ENCODE measurements at regions not wholly inside any gene's neighbourhood (a gene's known extent, or its start where the extent isn't known, plus 50 kb on each side); places are given as distances from the start of the nearest gene placed in this dataset.

- POLR2A ChIA-PET = no interaction called here
- TF ChIP-seq CTCF (IDR thresholded peaks at IDR 0.05) (no peak), SIN3A (IDR thresholded peaks at IDR 0.05; ENCODE audit: borderline replicate concordance, insufficient read depth, low read depth, low read length) (no peak), POLR2AphosphoS5 (IDR thresholded peaks at IDR 0.05; ENCODE audit: low read depth, low read length) (no peak)
- TF ChIP-seq, protein P1, sequence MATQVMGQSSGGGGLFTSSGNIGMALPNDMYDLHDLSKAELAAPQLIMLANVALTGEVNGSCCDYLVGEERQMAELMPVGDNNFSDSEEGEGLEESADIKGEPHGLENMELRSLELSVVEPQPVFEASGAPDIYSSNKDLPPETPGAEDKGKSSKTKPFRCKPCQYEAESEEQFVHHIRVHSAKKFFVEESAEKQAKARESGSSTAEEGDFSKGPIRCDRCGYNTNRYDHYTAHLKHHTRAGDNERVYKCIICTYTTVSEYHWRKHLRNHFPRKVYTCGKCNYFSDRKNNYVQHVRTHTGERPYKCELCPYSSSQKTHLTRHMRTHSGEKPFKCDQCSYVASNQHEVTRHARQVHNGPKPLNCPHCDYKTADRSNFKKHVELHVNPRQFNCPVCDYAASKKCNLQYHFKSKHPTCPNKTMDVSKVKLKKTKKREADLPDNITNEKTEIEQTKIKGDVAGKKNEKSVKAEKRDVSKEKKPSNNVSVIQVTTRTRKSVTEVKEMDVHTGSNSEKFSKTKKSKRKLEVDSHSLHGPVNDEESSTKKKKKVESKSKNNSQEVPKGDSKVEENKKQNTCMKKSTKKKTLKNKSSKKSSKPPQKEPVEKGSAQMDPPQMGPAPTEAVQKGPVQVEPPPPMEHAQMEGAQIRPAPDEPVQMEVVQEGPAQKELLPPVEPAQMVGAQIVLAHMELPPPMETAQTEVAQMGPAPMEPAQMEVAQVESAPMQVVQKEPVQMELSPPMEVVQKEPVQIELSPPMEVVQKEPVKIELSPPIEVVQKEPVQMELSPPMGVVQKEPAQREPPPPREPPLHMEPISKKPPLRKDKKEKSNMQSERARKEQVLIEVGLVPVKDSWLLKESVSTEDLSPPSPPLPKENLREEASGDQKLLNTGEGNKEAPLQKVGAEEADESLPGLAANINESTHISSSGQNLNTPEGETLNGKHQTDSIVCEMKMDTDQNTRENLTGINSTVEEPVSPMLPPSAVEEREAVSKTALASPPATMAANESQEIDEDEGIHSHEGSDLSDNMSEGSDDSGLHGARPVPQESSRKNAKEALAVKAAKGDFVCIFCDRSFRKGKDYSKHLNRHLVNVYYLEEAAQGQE (IDR thresholded peaks at IDR 0.05; ENCODE audit: insufficient read depth in 1 of 2, low read depth in 2 of 2, low read length in 1 of 2) = peak; percentile 42 to 67; a peak in 3 of 4 replicates
- Histone ChIP-seq H3K4me1 (ENCODE audit: control insufficient read depth, insufficient read depth, low read length) (no peaks in the 10 kb centered on the region), H3K36me3 (ENCODE audit: control insufficient read depth, insufficient read depth, low read length) (no peaks in the 10 kb centered on the region), H3K27me3 (ENCODE audit: control insufficient read depth, insufficient read depth, low read length) (no peaks in the 10 kb centered on the region), H3K9me3 (ENCODE audit: control insufficient read depth, insufficient read depth, low read depth, low read length) (no peaks in the 10 kb centered on the region), H3K27ac (ENCODE audit: low read length) (no peak overlapping the region), H3K4me3 (ENCODE audit: low read depth in 2 of 2, low read length in 2 of 2) (no peak overlapping the region)
- CTCF ChIA-PET = no interaction called here
- intact Hi-C loops (cut with micrococcal nuclease; ENCODE audit: unreplicated experiment) (no loop called here), in situ Hi-C loops (cut with HindIII; ENCODE audit: low pct_unique_long_range_greater_than_20kb, low sequenced_read_pairs) (no loop called here)
- ATAC-seq (no peak), DNase-seq (ENCODE audit: low read depth, low spot score) (no peak)
- no TSS peak for BruUV-seq (replicated peaks)
These were observed 60.2 kb upstream of the AFF3 start for GRCh38 chr2:100202567-100202966.

- intact Hi-C loops (cut with micrococcal nuclease; ENCODE audit: unreplicated experiment) = no loop called here
- no peaks in the 10 kb centered on the region for H3K36me3 ChIP-seq (ENCODE audit: control insufficient read depth, insufficient read depth, low read length)
These were observed 58.6 kb upstream of the AFF3 start for GRCh38 chr2:100200985-100201384.

More at GRCh38 chr2:100200985-100201384, 58.6 kb upstream of the AFF3 start:
- H3K4me3 ChIP-seq (ENCODE audit: low read depth in 2 of 2, low read length in 2 of 2) = no peak overlapping the region
- ChIA-PET POLR2A (no interaction called here), CTCF (no interaction called here)
- in situ Hi-C loops (cut with HindIII; ENCODE audit: low pct_unique_long_range_greater_than_20kb, low sequenced_read_pairs) = no loop called here
- no peaks in the 10 kb centered on the region for H3K27me3 ChIP-seq (ENCODE audit: control insufficient read depth, insufficient read depth, low read length)
- TF ChIP-seq POLR2AphosphoS5 (IDR thresholded peaks at IDR 0.05; ENCODE audit: low read depth, low read length) (no peak), CTCF (IDR thresholded peaks at IDR 0.05) (no peak), TCF7L2 (IDR thresholded peaks at IDR 0.05; ENCODE audit: low read depth, low read length) (no peak), SIN3A (IDR thresholded peaks at IDR 0.05; ENCODE audit: borderline replicate concordance, insufficient read depth, low read depth, low read length) (no peak)
- TF ChIP-seq, protein P1 (IDR thresholded peaks at IDR 0.05; ENCODE audit: insufficient read depth in 1 of 2, low read depth in 2 of 2, low read length in 1 of 2) = no peak
- DNase-seq (ENCODE audit: low read depth, low spot score) = no peak
- BruUV-seq (replicated peaks) = no TSS peak
- H3K4me1 ChIP-seq (ENCODE audit: control insufficient read depth, insufficient read depth, low read length) = no peaks in the 10 kb centered on the region
- ATAC-seq = no peak
- no peaks in the 10 kb centered on the region for H3K9me3 ChIP-seq (ENCODE audit: control insufficient read depth, insufficient read depth, low read depth, low read length)
- no peak overlapping the region for H3K27ac ChIP-seq (ENCODE audit: low read length)

Measured in Panc1 (cell line).